ENCODE measurements at regions not wholly inside any gene's neighbourhood (a gene's known extent, or its start where the extent isn't known, plus 50 kb on each side); places are given as distances from the start of the nearest gene placed in this dataset.

DNA sequence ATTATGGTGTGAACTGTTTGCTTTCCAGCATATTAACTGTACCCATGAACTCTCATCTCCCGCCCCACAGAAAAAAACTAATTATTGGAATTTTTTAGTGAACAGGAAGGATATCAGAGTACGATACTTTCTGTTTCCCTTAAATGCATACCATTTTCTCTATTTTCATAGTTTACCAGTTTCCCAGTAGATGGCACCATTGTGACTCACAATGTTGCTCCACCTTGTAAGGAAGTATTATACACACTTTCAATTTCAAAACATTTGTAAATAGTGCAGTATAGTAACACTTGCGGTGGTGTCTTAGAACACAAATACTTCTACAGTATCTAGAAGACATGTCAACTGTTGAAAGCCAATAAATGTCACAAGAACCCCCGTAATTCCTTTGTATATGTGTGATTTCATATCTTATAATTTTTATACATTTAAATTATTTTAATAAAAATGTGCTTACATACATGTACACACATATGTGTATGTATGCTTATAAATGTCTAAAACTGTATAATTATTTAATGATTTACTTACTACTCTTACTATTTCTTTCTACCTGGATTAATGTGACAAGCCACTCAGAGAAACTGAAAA, 167.3 kb downstream of the SLIT2 start:
- TF ChIP-seq POLR2A (IDR thresholded peaks at IDR 0.05; ENCODE audit: low read depth, low read length): no peak
- TF ChIP-seq, protein P1, sequence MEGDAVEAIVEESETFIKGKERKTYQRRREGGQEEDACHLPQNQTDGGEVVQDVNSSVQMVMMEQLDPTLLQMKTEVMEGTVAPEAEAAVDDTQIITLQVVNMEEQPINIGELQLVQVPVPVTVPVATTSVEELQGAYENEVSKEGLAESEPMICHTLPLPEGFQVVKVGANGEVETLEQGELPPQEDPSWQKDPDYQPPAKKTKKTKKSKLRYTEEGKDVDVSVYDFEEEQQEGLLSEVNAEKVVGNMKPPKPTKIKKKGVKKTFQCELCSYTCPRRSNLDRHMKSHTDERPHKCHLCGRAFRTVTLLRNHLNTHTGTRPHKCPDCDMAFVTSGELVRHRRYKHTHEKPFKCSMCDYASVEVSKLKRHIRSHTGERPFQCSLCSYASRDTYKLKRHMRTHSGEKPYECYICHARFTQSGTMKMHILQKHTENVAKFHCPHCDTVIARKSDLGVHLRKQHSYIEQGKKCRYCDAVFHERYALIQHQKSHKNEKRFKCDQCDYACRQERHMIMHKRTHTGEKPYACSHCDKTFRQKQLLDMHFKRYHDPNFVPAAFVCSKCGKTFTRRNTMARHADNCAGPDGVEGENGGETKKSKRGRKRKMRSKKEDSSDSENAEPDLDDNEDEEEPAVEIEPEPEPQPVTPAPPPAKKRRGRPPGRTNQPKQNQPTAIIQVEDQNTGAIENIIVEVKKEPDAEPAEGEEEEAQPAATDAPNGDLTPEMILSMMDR (IDR thresholded peaks at IDR 0.05; ENCODE audit: extremely low read depth in 1 of 2, insufficient read depth in 1 of 2, low read depth in 1 of 2, low read length in 2 of 2): peak; percentile 43 to 46
- TF ChIP-seq EZH2 (IDR thresholded peaks at IDR 0.05; ENCODE audit: borderline replicate concordance, low read depth, low read length, severe bottlenecking): no peak
- TF ChIP-seq, protein P2, sequence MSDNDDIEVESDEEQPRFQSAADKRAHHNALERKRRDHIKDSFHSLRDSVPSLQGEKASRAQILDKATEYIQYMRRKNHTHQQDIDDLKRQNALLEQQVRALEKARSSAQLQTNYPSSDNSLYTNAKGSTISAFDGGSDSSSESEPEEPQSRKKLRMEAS (IDR thresholded peaks at IDR 0.05; ENCODE audit: insufficient read depth, insufficient read length): no peak

All from endothelial cell of umbilical vein (primary cell).